Activated CD8-positive, alpha-beta memory T cell treated with anti-CD3 and anti-CD28 coated beads, Interleukin-2, amount 50 U/mL, for 48 hours (primary cell): ENCODE measurements at regions not wholly inside any gene's neighbourhood (a gene's known extent, or its start where the extent isn't known, plus 50 kb on each side); places are given as distances from the start of the nearest gene placed in this dataset.
"Not testable (repeated sequence)": the region's sequence is repeated elsewhere in the genome, so short reads cannot be mapped to it uniquely, and the experiment has no call there.

Experiments used
- DNase-seq: peaks from one replicate; pipeline ENCODE4 v3.0.0-alpha.2; 2020

GRCh38 chr21:9746831-9747606 lies 774.4 kb upstream of the TPTE start:
- DNase-seq, result not testable (repeated sequence)

- DNase-seq, result not testable (repeated sequence)
Observed at GRCh38 chr21:9747870-9748269, 773.5 kb upstream of the TPTE start.

GRCh38 chr21:9748451-9748850 lies 772.9 kb upstream of the TPTE start:
- not testable (repeated sequence) for DNase-seq

- DNase-seq, result not testable (repeated sequence)
Observed at GRCh38 chr21:9749741-9750230, 771.6 kb upstream of the TPTE start.

GRCh38 chr21:9750341-9751086 lies 770.9 kb upstream of the TPTE start:
- no peak for DNase-seq

- DNase-seq, result not testable (repeated sequence)
Observed at GRCh38 chr21:9751087-9751585, 770.2 kb upstream of the TPTE start.

- not testable (repeated sequence) for DNase-seq
Observed at GRCh38 chr21:9752028-9752427, 769.4 kb upstream of the TPTE start.

- not testable (repeated sequence) for DNase-seq
Observed at GRCh38 chr21:9753441-9753840, 767.9 kb upstream of the TPTE start.

- no peak for DNase-seq
Observed at GRCh38 chr21:9753943-9754342, 767.4 kb upstream of the TPTE start.

GRCh38 chr21:9754434-9754833 lies 766.9 kb upstream of the TPTE start:
- DNase-seq, result not testable (repeated sequence)

- DNase-seq, result no peak
Observed at GRCh38 chr21:9755611-9756010, 765.8 kb upstream of the TPTE start.

- no peak for DNase-seq
Observed at GRCh38 chr21:9756677-9757076, 764.7 kb upstream of the TPTE start.

GRCh38 chr21:9757118-9757517 lies 764.3 kb upstream of the TPTE start:
- DNase-seq, result not testable (repeated sequence)

- DNase-seq, result not testable (repeated sequence)
Observed at GRCh38 chr21:9757572-9757971, 763.8 kb upstream of the TPTE start.

- no peak for DNase-seq
Observed at GRCh38 chr21:9758141-9758540, 763.2 kb upstream of the TPTE start.

- DNase-seq, result no peak
Observed at GRCh38 chr21:9758888-9759287, 762.5 kb upstream of the TPTE start.

- DNase-seq, result no peak
Observed at GRCh38 chr21:9759972-9760371, 761.4 kb upstream of the TPTE start.

- no peak for DNase-seq
Observed at GRCh38 chr21:9760398-9761074, 760.8 kb upstream of the TPTE start.

- no peak for DNase-seq
Observed at GRCh38 chr21:9763306-9763705, 758.1 kb upstream of the TPTE start.

GRCh38 chr21:9763807-9764206 lies 757.6 kb upstream of the TPTE start:
- no peak for DNase-seq

- not testable (repeated sequence) for DNase-seq
Observed at GRCh38 chr21:9764294-9764693, 757.1 kb upstream of the TPTE start.

GRCh38 chr21:9765538-9765937 lies 755.8 kb upstream of the TPTE start:
- DNase-seq, result not testable (repeated sequence)
